HG03565 (cell line): ENCODE measurements at regions not wholly inside any gene's neighbourhood (a gene's known extent, or its start where the extent isn't known, plus 50 kb on each side); places are given as distances from the start of the nearest gene placed in this dataset.

Experiments used
- ATAC-seq: cut with Tn5 transposase; IDR thresholded peaks from one replicate; pipeline ENCODE4 v1.9.1; 2021; ENCODE audit warnings: mild to moderate bottlenecking, moderate library complexity; ENCODE audit not compliant: unreplicated experiment

DNA sequence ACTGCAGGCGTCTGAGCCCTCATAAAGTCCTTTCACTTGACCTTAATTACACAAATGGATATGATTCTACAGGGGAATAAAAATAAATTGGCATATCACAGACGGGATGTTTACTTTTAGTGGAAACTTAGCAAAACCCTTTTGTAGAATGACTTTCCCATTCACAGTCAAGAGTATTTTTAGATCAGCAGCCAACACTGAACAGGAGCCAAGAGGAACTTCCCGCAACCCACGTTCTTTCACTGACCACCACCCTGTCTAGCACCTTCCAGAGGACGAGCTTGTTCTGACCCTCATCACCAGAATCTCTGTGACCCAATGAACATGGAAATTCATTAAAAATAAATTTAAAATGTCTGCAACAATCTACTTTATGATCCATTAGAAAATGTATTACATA is 119.0 kb upstream of the SNTG2 start:
- ATAC-seq, result no peak

GRCh38 chr2:831225-831536 is 119.5 kb upstream of the SNTG2 start:
- ATAC-seq, result no peak

DNA sequence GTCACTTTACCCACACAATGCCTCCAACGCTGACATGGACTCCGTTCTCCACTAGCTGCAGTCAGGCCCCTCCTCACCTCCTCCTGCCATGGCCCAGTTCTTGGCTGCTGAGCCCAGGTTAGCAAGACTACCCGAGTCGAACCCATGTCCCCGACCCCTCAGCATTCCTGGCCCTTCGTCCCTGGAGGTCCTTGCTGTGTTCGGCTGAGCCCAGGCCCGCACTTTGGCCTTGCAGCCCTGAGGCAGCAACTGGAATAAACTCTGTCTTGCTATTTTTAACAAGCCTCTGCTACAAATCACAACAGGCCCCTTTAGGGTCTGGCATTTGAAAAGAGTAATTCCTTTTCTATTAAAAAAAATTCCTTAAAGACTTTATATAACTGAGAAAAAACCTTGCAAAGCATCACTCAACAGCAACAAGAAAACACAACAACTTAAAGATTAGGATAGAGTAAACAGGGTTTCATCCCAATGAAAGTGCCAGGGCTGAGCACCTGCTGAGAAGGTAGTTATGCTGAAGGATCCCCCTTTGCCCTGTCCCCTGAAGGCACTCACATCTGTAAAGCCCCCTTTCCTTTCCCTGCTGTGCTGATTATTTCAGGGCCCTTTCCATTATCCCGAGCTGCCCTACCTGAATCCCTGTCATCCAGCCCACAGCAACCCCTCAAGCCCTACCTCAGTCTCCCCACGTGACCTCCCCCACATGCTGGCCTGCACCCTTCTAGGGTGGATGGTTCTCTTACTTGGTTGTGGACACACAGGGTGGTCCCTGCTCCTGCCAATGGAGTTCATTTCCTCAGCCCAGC is 120.0 kb upstream of the SNTG2 start:
- no peak for ATAC-seq

DNA sequence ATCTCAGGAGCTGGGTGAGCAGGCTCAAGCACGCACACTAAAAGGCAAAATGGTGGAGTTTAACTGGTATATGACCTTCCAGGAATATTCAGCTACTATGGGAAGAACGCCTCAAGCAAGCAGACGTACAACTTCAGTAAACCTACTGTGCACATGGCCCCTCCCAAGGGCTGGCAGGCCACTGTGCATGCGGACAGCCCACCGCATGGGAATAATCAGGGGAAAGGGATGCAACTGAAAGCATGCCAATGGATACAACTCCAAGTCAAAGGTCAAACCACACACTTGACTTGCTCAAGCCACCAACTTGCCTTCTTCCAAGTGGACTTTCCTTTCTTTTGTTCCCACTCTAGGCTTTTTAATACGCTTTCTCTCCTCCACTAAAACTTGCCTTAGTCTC is 121.6 kb upstream of the SNTG2 start:
- ATAC-seq, result no peak

- ATAC-seq, result no peak
Observed at GRCh38 chr2:824954-825353, 125.7 kb upstream of the SNTG2 start.

- no peak for ATAC-seq
Observed at GRCh38 chr2:824524-824923, 126.1 kb upstream of the SNTG2 start.

GRCh38 chr2:821546-821945 is 129.1 kb upstream of the SNTG2 start:
- no peak for ATAC-seq

DNA sequence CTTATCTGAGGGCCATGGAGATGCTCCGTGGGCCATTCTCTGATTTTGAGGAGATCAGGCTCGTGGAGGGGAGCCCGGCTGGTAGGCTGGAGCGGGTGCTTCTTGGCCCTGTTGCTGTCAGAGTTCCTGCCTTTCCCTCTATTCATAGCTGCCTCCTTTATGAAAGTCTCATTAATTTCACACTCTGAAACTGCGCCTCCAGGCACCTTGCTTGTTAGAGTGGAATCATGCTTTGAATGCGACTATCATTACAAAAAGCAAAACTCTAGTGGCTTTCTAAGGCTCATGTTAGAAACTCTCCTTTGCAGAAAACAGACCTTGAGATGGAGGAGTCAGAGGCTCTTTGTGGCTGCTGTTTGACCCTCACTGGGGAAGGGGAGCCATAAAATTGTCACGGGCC is 131.0 kb upstream of the SNTG2 start:
- no peak for ATAC-seq

DNA sequence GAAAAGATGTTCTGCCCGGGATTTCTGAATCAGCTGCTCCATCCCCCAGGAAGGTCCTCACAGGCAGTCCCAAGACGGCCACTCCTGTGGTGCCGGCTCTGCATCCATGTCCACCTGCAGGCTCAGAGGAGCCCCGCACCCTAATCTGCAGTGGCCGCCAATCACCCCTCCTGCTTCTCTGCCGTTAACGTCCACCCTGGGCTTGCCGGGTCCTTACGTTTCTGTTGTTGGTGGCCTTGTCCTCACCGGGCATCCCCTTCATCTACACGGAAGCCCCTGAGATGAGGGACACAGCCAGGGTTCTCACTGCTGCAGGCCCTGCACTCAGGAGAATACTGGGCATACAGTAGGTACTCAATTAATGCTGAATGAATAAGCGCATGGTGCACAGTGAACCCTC is 131.5 kb upstream of the SNTG2 start:
- ATAC-seq, result no peak

- ATAC-seq, result no peak
Observed at GRCh38 chr2:817336-818015, 133.2 kb upstream of the SNTG2 start.

DNA sequence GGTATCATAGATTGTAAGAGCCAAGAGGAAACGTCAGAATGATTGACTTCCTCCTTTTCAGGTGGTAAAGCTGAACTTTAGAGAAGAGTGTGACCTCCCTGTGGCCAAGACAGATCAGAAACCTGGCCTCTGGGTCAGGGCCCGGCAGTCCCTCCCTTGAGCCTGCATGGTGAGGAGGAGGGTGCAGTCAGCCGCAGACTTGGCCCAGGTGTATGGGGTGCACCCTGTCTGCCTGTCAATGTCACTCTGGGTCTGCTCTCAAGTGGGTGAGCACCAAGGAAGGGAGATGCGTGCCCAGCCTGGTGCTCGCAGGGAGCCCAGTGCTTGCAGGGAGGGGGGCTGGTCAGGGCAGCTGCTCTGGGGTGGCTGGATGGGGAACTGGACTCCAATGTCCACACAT is 134.4 kb upstream of the SNTG2 start:
- ATAC-seq, result no peak

DNA sequence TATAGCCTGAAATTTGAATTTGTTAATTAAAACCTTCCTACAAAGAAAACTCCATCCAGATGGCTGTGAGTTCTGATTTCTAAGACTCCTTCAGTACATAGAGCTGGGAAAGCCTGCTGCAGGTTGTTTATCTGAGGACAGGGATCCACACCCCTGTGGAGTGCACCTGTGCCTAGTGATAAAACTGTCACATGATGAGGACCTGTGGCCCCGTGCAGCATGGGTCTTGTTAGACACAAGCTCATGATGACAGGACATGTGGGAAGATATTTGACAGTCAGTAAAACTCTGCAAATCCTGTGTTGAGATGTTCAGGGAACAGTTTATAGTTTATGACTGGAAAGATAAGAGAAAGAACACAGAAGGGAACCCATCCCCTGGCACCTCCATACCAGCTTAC is 133.2 kb upstream of the TMEM18 start:
- no peak for ATAC-seq

DNA sequence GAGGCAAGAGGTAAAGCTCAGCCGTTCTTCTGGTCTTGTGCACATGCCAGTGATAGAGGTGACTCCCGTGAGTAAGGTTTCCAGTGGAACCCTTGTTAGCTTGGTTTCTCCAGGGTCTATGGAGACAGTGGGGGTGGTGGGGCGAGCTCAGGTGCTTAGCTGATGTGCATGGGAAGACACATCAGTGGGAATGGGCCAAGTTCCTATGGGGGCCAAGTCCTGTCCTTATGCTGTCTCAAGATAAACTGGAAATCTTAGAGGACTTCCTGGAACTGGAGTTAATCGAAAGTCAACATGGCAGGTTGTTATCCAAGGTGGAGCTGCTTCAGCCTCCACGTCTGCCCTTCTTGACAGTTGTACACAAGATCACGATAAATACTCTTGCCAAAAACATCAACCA is 130.1 kb upstream of the TMEM18 start:
- ATAC-seq, result no peak

GRCh38 chr2:805664-806063 is 128.5 kb upstream of the TMEM18 start:
- ATAC-seq, result no peak

DNA sequence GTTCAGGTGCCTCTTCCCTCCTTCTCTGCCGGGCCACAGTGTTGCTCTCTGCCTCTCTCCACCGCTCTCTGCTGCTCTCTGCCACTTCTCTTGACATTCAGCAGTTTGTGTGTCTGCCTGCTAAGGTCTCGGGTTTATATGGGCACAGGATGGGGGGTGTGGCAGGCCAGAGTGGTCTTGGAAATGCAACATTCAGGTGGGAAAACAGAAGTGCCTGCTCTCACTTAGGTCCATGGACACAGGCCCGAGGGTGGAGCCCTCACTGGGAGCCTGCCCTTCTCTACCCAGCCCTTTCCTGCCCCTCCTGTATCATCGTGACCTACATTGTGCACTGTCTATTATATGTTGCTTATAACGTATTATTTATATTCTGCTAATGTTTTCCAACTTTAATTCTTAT is 120.8 kb upstream of the TMEM18 start:
- ATAC-seq, result no peak

DNA sequence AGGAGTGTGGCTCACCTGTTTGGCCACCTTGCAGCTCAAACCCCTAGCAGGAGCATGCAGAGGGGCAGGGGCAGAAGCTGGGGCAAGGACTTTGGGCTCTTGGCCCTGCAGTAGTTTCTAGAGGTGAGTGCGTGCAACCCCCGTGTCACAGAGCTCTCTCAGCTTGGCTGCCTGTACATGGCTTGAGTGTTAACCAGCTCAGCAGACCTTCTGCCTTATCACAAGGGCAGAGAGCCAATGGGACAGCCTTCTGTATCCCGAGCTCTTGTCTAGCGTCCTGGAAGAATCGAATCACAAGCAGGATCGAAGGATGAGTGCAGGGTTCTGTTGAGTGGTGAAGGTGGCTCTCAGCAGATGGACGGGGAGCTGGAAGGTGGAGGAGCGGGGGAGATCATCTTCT is 120.3 kb upstream of the TMEM18 start:
- no peak for ATAC-seq

- no peak for ATAC-seq
Observed at GRCh38 chr2:796141-796985, 119.2 kb upstream of the TMEM18 start.

GRCh38 chr2:795531-796041 is 118.4 kb upstream of the TMEM18 start:
- no peak for ATAC-seq

DNA sequence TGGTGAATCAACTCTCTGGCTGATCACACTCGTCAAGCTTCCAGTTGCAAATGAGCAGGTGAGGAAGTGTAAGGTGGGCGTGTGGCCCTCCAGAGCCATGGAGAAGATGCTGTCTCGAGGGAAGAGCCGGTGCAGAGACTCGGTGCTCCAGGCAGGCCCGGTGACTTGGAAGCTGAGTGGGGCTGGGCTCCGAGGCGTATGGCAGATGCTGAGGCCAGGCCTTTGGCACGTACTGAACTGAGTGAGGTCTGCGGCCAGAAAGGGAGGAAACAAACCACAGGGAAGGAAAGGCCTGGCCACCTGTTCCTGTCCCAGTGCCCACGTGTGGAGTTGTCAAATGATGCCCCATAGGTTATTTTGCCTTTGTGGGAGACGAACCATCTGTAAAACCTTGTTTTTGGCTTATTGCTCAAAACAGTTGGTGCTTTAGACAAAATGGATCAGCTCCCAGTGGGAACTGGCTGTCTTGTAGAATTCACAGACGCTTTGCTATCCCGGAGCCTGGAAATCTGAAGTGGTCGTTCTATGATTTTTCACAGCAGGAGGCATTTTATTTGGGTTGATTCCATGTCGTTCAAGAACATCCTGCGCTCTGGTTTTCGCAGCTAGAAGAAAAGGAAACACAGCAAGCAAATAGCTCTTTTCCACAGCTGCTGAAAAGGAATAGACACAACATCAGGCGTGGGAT is 117.5 kb upstream of the TMEM18 start:
- ATAC-seq, result no peak

GRCh38 chr2:793236-793635 is 116.0 kb upstream of the TMEM18 start:
- no peak for ATAC-seq

DNA sequence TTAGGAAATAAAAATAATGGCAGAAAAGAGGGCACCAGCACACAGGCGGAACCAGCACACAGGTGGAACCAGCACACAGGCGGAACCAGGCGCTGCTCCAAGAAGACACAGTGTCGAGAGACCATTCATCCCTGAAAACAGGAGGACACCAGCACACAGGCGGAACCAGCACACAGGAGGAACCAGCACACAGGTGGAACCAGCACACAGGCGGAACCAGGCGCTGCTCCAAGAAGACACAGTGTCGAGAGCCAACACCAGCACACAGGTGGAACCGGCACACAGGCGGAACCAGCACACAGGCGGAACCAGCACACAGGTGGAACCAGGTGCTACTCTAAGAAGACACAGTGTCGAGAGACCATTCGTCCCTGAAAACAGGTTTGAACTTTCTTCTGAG is 115.5 kb upstream of the TMEM18 start:
- no peak for ATAC-seq
